Kidney (tissue), 13 donors: ENCODE measurements at regions not wholly inside any gene's neighbourhood (a gene's known extent, or its start where the extent isn't known, plus 50 kb on each side); places are given as distances from the start of the nearest gene placed in this dataset.

Experiments used
- DNase-seq, 5 donors: peaks; one replicate each; pipeline ENCODE4 v3.0.0-alpha.2; 2013 to 2020
- FAIRE-seq: peaks from 2 replicates; lab custom pipeline; 2012; peaks lifted over from hg19 to GRCh38; lab: Jason Lieb, UNC
- H3K27ac ChIP-seq, 2 donors: one replicate each; pipeline ENCODE4 v1.7.0; 2013; ENCODE audit warnings: low read depth in 2 of 2, low read length in 2 of 2, inconsistent platforms in 1 of 2
- H3K27me3 ChIP-seq: one replicate; pipeline ENCODE4 v1.7.1; 2013; ENCODE audit warnings: low read length, inconsistent platforms; ENCODE audit not compliant: control insufficient read depth, insufficient read depth
- H3K36me3 ChIP-seq, 3 donors: one replicate each; pipeline versions ENCODE4 v1.7.0 to v1.7.1; 2013; ENCODE audit warnings: low read length in 3 of 3, control low read depth in 1 of 3, inconsistent platforms in 1 of 3; ENCODE audit not compliant: insufficient read depth in 3 of 3, control insufficient read depth in 2 of 3
- H3K4me1 ChIP-seq, 3 donors: one replicate each; pipeline versions ENCODE4 v1.7.0 to v1.7.1; 2013; ENCODE audit warnings: low read length in 3 of 3, inconsistent platforms in 1 of 3, low read depth in 1 of 3; ENCODE audit not compliant: control insufficient read depth in 2 of 3, insufficient read depth in 2 of 3
- H3K4me3 ChIP-seq, 3 donors: one replicate each; pipeline versions ENCODE4 v1.7.0 to v1.8.1; 2013; ENCODE audit warnings: low read length in 3 of 3, control low read depth in 1 of 3, inconsistent platforms in 1 of 3
- H3K9ac ChIP-seq, 3 donors: one replicate each; pipeline versions ENCODE4 v1.7.0 to v1.7.1; 2013; ENCODE audit warnings: low read length in 3 of 3, control low read depth in 1 of 3, inconsistent platforms in 1 of 3
- H3K9me3 ChIP-seq, 3 donors: one replicate each; pipeline versions ENCODE4 v1.7.0 to v1.7.1; 2013; ENCODE audit warnings: low read length in 3 of 3, control low read depth in 1 of 3, inconsistent platforms in 1 of 3; ENCODE audit not compliant: control insufficient read depth in 2 of 3, insufficient read depth in 1 of 3
- CTCF ChIP-seq: IDR thresholded peaks from 3 replicates; pipeline ENCODE4 v1.5.1; 2012; ENCODE audit warnings: mild to moderate bottlenecking, moderate library complexity, borderline replicate concordance; ENCODE audit not compliant: insufficient read depth; ENCODE audit errors: extremely low read depth
- intact Hi-C: fragments of 100-400 bp; cut with DNase I; formaldehyde crosslinking; loops from one replicate; pipeline ENCODE4 v1.11.1; 2022
- donor health status: control.
- donor health status: control.
- donor health status: control.
- donor health status: control.
- donor health status: control.
- donor health status: DM: yes; HTN: yes; CAD: no.
- donor health status: Normal renal cell carcinoma (clear cell type).

DNA sequence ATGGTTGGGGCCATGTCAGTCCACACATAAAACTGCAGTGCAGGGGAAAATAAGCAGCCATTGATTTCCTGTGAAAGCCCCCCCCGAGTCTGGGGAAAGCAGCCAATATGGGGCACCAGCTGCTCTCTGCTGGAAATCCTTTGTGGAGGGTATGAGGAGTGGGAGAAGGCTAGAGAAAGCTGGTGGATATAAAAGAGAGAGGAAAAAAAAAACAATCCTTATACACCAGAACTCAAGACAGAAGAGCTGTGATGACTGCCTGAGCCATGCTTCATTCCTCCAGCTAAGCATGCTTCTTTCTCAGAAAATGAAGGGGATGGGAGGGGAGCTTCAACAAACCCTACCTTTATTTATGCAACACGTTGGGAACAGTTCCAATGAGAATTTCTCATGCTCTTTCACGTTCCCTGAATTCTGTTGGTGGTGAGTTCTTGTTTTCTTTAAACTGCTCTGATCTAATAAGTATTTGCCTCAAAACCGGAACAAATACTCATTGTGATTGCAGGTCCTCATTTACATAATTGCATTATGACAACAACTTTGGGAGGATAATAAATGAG is 688.0 kb upstream of the SEMA6A start:
- H3K27me3 ChIP-seq: no peaks in the 10 kb centered on the region
- TF ChIP-seq CTCF: no peak
- no peak overlapping the region for H3K27ac ChIP-seq
- no peaks in the 10 kb centered on the region for H3K36me3 ChIP-seq
- H3K9ac ChIP-seq: no peak overlapping the region
- H3K9me3 ChIP-seq: no peaks in the 10 kb centered on the region
- no peak overlapping the region for H3K4me3 ChIP-seq
- FAIRE-seq (no peak), DNase-seq (no peak)
- no peaks in the 10 kb centered on the region for H3K4me1 ChIP-seq
- intact Hi-C loops: no loop called here

- DNase-seq: no peak
- no peaks in the 10 kb centered on the region for H3K9me3 ChIP-seq
- no peaks in the 10 kb centered on the region for H3K36me3 ChIP-seq
- no peak for FAIRE-seq
- H3K4me1 ChIP-seq: no peaks in the 10 kb centered on the region
- no peak for TF ChIP-seq CTCF
- H3K9ac ChIP-seq: no peak overlapping the region
- no peak overlapping the region for H3K27ac ChIP-seq
- intact Hi-C loops: no loop called here
- no peaks in the 10 kb centered on the region for H3K27me3 ChIP-seq
- H3K4me3 ChIP-seq: no peak overlapping the region
These were observed 687.4 kb upstream of the SEMA6A start for GRCh38 chr5:117261948-117262571.

DNA sequence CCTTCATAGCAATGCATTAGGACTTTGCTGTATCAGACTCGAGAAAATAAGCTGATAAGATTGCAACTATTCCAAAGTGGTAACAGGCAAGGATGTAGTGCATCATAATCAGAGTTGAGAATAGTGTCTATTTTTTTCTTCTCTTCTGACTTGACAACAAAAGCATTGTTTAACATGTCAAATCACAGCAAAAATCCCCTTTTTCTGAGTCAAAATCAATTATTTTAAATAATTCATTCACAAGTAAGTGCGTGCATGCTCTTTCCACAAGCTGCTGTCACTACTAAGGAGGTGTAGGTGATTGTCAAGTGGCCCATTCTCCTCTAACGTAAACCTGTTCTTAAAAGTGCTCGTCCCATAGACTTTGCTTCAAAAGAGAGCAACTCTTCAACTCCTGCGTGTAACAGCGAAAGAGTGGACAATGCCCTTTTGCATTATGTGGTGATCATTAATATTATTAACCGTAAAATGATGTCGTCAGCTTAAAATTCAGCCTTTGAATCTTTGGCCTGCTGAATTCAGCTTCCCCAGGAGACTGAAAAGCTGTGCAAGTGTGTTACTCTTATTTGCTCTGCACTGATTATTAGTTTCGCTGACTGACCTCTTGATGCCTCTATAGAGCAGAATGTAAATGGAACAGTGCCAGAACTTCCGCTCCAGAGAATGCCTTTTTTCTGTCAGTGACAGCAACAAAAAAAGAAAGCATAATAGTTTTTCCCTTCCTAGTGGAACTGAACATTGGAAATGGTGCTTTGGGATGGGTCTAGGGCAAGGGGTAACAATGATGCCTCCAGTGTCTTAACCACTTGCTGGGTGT is 680.8 kb upstream of the SEMA6A start:
- DNase-seq (peak in 2 of 5 donors; percentile 6 to 42), FAIRE-seq (no peak)
- Histone ChIP-seq H3K27ac (no peak overlapping the region), H3K36me3 (no peaks in the 10 kb centered on the region), H3K4me1 (no peaks in the 10 kb centered on the region), H3K4me3 (no peak overlapping the region), H3K27me3 (no peaks in the 10 kb centered on the region), H3K9ac (no peak overlapping the region), H3K9me3 (no peaks in the 10 kb centered on the region)
- intact Hi-C loops: no loop called here
- TF ChIP-seq CTCF: no peak
